NCI-H1417 (cell line): ENCODE measurements at regions not wholly inside any gene's neighbourhood (a gene's known extent, or its start where the extent isn't known, plus 50 kb on each side); places are given as distances from the start of the nearest gene placed in this dataset.

Experiments used
- DNase-seq, 3 experiments: peaks; one replicate each; lab custom pipeline; 2025; lab: John Stamatoyannopoulos, UW

DNA sequence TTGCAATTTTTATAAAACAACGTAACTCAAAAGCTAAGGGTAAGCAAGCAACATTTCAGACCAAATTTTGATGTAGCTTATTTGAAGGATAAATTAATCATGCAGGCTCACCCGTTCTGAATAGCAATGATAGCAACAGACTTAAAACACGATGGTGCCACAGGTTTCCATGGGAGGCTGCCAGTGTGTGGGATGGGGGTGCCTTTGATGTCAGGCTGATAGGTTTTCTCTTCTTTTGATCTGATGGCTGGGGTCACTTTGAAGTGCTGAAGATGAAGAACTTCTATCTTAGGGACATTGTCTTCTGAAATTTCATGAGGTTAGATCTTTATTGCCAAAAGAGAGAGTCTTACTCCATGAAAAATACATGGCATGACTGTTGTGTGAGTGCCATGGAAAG, 206.8 kb downstream of the LPIN1 start:
- DNase-seq = no peak

DNA sequence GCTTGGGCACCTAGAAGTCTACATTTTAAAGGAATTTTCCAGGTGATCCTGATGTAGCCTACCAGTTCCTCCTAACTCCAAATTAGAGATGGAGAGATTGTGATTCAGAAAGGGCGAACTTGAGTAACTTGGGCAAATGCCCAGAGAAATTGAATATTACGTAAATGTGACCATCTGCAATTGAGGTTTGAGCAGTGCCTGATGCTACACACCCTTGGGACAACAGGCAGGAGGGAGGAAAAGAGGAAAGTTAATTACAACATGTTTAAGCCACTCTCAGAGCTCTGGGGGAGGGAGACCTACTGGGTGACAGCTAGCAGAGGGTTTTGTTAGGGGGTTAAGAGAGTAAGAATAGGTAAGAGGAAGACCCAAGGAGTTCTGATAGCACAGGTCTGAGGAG, 208.9 kb downstream of the LPIN1 start:
- DNase-seq = no peak

DNA sequence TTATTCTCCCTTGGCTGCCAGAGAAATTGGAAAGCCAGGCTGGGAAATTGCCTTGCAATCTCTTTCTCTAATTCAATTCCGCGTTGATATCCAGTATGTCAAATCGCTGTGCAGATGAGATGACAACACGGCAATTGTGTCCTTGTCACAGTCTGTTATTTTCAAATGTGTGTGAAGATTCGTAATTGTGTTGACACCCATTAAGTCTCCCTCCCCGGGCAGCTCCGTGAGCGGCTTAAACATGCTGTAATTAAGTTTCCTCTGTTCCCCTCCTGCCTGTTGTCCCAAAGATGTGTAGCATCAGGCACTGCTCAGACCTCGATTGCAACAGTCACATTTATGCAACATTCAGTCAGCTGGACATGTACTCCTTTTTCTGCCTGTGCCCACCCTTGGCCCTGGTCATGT, 209.5 kb downstream of the LPIN1 start:
- DNase-seq = peak in 2 of 3 experiments; percentile 45 to 72

GRCh38 chr2:11962707-11963328, 216.4 kb downstream of the LPIN1 start:
- DNase-seq = no peak

- peak in 2 of 3 experiments; percentile 44 to 57 for DNase-seq
Measured at GRCh38 chr2:11963966-11964365, 217.5 kb downstream of the LPIN1 start.

DNA sequence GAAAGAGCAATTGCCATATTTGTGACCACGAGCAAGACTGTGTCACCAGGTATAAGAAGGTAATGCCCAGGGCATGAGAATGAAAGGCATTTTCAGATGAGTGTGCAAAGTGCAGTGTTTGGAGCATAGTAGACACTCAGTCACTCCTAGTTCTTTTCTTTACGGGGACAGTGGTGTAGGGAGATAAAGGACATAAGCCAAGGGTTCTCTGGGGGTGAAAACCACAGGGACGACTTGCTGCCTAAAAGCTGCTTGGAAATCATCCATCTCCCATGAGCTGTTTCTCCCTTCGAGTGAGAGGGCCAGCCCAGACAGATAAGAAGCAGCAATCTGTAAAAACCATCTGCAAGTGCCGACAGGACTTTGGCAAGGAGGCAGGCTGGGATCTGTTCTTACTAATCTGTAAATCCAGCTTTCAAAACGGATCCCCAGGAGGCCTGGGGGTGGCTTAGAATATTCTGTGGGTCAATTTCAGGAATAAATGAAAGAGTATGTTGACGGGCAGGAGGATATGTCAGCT, 221.6 kb downstream of the LPIN1 start:
- DNase-seq = peak in 1 of 3 experiments; percentile 49

GRCh38 chr2:11968521-11968920, 222.1 kb downstream of the LPIN1 start:
- DNase-seq = no peak

GRCh38 chr2:11969774-11970173, 223.3 kb downstream of the LPIN1 start:
- no peak for DNase-seq

DNA sequence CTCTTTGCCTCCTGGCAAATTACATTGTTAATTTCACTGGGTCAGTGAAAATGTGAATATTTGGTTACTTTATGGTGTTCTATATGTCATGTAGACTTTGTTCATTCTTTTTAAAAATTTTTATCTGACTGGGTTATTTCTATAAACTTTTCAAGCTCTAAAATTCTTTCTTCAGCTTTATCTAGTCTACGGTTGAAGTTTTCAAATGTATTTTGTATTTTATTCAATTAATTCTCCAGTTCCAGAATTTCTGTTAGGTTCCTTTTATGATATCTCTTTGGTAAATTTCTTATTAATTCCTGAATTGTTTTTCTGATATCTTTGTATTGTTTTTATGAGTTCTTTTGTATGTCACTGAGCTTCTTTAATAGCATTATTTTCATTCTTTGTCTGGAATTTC, 228.1 kb downstream of the LPIN1 start:
- no peak for DNase-seq

DNA sequence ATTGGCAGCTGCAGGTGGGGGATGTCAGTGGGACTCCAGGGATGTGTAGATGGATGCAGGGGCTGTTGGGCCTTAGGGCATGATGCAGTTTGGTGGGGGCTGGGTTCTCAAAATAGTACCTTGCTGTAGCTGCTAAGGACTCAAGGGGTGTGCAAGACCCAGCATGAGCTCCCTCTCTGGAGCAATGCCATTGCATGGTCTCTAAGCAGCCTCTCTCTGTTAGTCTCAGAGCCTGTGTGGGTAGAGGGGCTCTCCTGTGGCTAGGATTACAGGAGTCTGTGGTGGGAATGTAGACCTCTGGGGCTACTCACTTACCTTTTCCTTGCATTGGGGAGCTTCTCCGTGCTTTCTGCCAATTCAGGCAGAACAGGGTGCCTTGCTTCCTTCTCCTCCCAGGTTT, 228.9 kb downstream of the LPIN1 start:
- no peak for DNase-seq

- no peak for DNase-seq
Measured at GRCh38 chr2:11976073-11976472, 229.6 kb downstream of the LPIN1 start.

GRCh38 chr2:11977766-11978524, 231.5 kb downstream of the LPIN1 start:
- DNase-seq = no peak

DNA sequence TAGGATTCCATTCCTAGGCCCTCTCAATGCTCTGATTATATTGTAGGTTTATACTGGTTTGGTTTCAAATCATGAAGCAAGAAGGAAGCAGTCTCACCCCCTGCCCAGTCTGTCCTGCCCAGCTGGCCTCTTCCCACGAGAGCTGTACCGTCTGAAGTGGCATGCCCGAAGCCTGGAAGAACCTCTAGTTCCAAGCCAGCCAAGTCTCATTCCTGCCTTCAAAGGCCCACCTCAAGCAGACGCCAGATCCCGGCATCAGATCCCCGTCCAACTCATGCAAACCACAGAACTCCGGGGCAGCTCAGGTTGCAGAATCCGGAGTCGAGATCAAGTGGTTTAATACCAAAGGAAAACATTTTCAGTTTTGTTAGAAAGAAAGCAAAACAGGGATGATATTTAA, 234.4 kb downstream of the LPIN1 start:
- DNase-seq = no peak

- DNase-seq = no peak
Measured at GRCh38 chr2:11983401-11983800, 237.0 kb downstream of the LPIN1 start.

DNA sequence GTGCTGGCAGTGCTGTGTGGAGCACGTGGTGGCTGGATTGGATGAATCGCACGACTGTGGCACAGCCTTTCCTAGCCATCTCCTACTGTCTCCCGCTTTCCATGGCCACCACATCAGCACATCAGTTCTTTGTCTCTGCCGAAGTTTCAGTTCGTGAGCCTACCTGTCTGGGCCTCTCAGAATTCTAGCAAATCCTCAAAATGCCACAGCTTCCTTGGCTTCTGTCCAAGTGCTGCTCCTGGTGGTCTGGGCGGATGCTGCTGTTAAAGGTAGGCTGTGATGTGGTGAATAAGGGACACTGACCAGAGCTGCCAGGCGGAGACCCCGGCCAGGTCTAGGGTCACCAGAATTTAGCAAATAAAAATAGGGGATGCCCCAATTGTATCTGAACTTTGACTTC, 237.4 kb downstream of the LPIN1 start:
- DNase-seq = no peak

- DNase-seq = peak in 1 of 3 experiments; percentile 49
Measured at GRCh38 chr2:11984316-11985158, 238.1 kb downstream of the LPIN1 start.

- no peak for DNase-seq
Measured at GRCh38 chr2:11985817-11986566, 239.6 kb downstream of the LPIN1 start.

GRCh38 chr2:11987151-11987550, 240.7 kb downstream of the LPIN1 start:
- DNase-seq = no peak

DNA sequence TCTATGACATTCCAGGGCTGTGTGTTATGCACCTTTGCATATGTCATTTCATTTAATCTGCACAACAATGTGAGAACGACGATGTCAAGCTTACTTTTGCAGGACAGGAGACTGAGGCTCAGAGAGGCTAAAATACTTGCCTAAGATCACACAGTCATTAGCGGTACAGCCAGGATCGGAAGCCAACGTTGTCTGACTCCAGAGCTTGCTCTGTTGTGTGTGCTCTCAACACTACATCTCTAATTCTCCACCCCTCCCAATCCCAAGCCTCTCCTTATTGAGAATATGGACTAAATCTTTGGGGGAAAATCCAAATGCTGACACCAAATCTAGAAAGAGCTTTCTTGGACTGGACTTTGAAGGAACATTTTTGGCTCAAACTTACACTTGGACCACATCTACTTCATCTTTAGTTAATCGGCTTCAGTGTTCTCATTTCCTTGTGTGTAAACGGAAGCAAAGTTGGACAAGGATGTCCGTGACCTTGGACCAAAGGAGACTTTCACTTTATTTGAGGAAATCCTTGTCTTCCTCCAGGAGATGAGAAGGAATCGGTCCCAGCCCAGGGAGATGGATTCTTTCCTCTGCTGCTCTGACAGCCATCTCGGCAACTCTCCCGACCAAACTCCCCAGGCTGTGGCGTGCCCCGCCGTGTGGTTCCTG, 242.4 kb downstream of the LPIN1 start:
- no peak for DNase-seq

DNA sequence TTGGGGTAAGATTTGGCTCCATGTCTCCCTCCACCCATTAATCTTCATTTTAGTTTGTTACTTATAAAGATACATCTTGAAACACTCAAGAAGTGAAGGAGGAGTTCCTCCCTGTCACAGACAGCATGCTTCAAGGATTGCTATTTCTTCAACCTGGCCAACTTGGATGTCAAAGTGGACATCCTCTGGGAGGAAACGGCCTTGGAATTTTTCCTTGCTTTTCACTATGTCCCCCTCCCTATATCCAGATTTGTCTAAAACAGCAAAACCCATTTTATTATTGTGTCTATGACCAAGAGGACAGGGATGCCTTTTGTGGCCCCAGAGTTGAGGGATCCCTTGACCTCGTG, 242.9 kb downstream of the LPIN1 start:
- no peak for DNase-seq

DNA sequence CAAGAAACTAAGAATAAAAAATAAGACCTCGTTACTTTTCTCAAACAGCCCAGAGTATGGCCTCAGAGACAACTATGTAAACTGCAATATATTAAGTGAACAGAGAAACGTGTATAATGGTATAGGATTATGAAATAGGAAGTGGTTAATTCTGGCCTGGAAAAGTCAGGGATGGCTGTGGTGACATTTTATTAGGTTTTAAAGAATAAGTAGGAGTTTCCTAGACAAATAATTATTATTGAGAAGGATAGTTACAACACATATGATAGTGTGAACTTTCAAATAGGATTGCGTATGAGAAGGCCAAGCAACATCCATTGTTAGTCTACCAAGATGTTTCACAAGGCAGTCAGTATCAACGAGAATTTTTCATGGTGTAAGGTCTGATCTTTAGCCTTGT, 244.1 kb downstream of the LPIN1 start:
- no peak for DNase-seq
